OCI-LY1 (cell line): ENCODE measurements at regions not wholly inside any gene's neighbourhood (a gene's known extent, or its start where the extent isn't known, plus 50 kb on each side); places are given as distances from the start of the nearest gene placed in this dataset.

Experiments used
- CTCF ChIP-seq: fragments of 200-600 bp; sonication (generic), shearing (Covaris generic); IDR thresholded peaks from 2 replicates; pipeline ENCODE4 v1.5.1; 2017; ENCODE audit warnings: mild to moderate bottlenecking, antibody characterized with exemption, low read length, moderate library complexity, mixed read lengths
- EZH2 ChIP-seq: fragments of 200-600 bp; sonication (generic), shearing (Covaris generic); IDR thresholded peaks from 2 replicates; pipeline ENCODE4 v1.8.0; 2017; ENCODE audit warnings: borderline replicate concordance, mixed run types, mild to moderate bottlenecking, antibody characterized with exemption, low read length, moderate library complexity, mixed read lengths

- TF ChIP-seq CTCF, result no peak
- TF ChIP-seq EZH2, result no peak
Measured at GRCh38 chr15:59812250-59812870, 123.2 kb upstream of the BNIP2 start.
